HepG2 (cell line): ENCODE measurements at regions not wholly inside any gene's neighbourhood (a gene's known extent, or its start where the extent isn't known, plus 50 kb on each side); places are given as distances from the start of the nearest gene placed in this dataset.

Experiments
- ATAC-seq: fragments of 200-7000 bp; cut with Tn5 transposase; 3 replicates; pipeline ENCODE4 v1.9.1; 2020; ENCODE audit warnings: mild to moderate bottlenecking, moderate library complexity
- BruUV-seq: library from RNA; stranded (reverse); fragments of 400-500 nt; replicated peaks from 2 replicates; lab custom pipeline; 2021; lab: Mats Ljungman, UMichigan
- CTCF ChIA-PET: fragments of 300-600 bp; formaldehyde crosslinking; extraction: SDS; loops from one replicate; lab custom pipeline; 2021; ENCODE audit warnings: low total read pairs, inconsistent platforms, low intra/inter-chr PET ratio; lab: Yijun Ruan, JAX
- POLR2A ChIA-PET: fragments of 350-600 bp; sonication (Branson Sonifier 250); formaldehyde crosslinking; loops from one replicate; lab custom pipeline; 2020; ENCODE audit warnings: antibody characterized with exemption, inconsistent platforms; lab: Yijun Ruan, JAX
- DNase-seq: peaks from one replicate; pipeline ENCODE4 v3.0.0-alpha.2; 2015; ENCODE audit warnings: low spot score
- FAIRE-seq: peaks from 3 replicates; lab custom pipeline; 2011; peaks lifted over from hg19 to GRCh38; lab: Jason Lieb, UNC
- H2AFZ ChIP-seq: one replicate; pipeline ENCODE4 v1.6.1; 2011; ENCODE audit warnings: low read length, inconsistent platforms
- H3K27ac ChIP-seq: fragments of 300-600 bp; 3 replicates; pipeline ENCODE4 v1.8.0; 2011; ENCODE audit warnings: mixed run types, mild to moderate bottlenecking, mixed read lengths, low read length, inconsistent platforms; ENCODE audit not compliant: insufficient read depth; ENCODE audit errors: extremely low read length
- H3K27me3 ChIP-seq, 2 experiments: fragments of 200-600 bp in 1 of 2; 2 replicates in 1 of 2; 3 replicates in 1 of 2; pipeline versions ENCODE4 v1.6.0 to v1.8.0; 2011; ENCODE audit warnings: low read length in 2 of 2, mild to moderate bottlenecking in 2 of 2, moderate library complexity in 2 of 2, inconsistent platforms in 1 of 2; ENCODE audit not compliant: insufficient read depth in 2 of 2, control insufficient read depth in 1 of 2
- H3K36me3 ChIP-seq, 2 experiments: fragments of 200-600 bp in 1 of 2; replicated peaks in 1 of 2; 2 replicates in 1 of 2; 3 replicates in 1 of 2; pipeline versions ENCODE4 v1.5.1 to v1.8.0; 2011; ENCODE audit warnings: low read length in 2 of 2, inconsistent platforms in 1 of 2; ENCODE audit not compliant: insufficient read depth in 2 of 2, control insufficient read depth in 1 of 2
- H3K4me1 ChIP-seq: 2 replicates; pipeline ENCODE4 v1.5.1; 2012; ENCODE audit warnings: low read length, inconsistent platforms; ENCODE audit not compliant: insufficient read depth
- H3K4me2 ChIP-seq: 2 replicates; pipeline ENCODE4 v1.6.0; 2011; ENCODE audit warnings: low read depth, low read length, inconsistent platforms
- H3K4me3 ChIP-seq, 3 experiments: fragments of 200-600 bp in 1 of 3; sonication (generic), shearing (Covaris generic) in 1 of 3; replicated peaks in 1 of 3; 2 replicates each; pipeline ENCODE4 v1.5.1; 2011 to 2016; ENCODE audit warnings: low read length in 3 of 3, inconsistent platforms in 2 of 3, low read depth in 2 of 3, mild to moderate bottlenecking in 2 of 3, control low read depth in 1 of 3, mixed read lengths in 1 of 3; ENCODE audit not compliant: insufficient read depth in 1 of 3
- H3K79me2 ChIP-seq: one replicate; pipeline ENCODE4 v1.6.1; 2011; ENCODE audit warnings: low read length, inconsistent platforms; ENCODE audit not compliant: insufficient read depth
- H3K9ac ChIP-seq: 2 replicates; pipeline ENCODE4 v1.6.0; 2011; ENCODE audit warnings: mild to moderate bottlenecking, low read depth, low read length, inconsistent platforms; ENCODE audit not compliant: insufficient read depth
- H3K9me3 ChIP-seq: 2 replicates; pipeline ENCODE4 v1.5.1; 2012; ENCODE audit warnings: mild to moderate bottlenecking, low read length
- H4K20me1 ChIP-seq: 2 replicates; pipeline ENCODE4 v1.6.0; 2011; ENCODE audit warnings: inconsistent platforms, mild to moderate bottlenecking, low read length, moderate library complexity; ENCODE audit not compliant: insufficient read depth
- BATF2 ChIP-seq: sonication (generic); formaldehyde crosslinking; IDR thresholded peaks from 2 replicates; pipeline ENCODE4 v1.8.0; 2022; ENCODE audit warnings: mild to moderate bottlenecking, missing genetic modification reagents, moderate library complexity
- CEBPG ChIP-seq: IDR thresholded peaks from 2 replicates; pipeline ENCODE4 v1.6.1; 2016
- GLMP ChIP-seq: sonication (generic); formaldehyde crosslinking; IDR thresholded peaks from 2 replicates; pipeline ENCODE4 v1.9.0; 2021; ENCODE audit warnings: missing genetic modification reagents, mild to moderate bottlenecking, borderline replicate concordance
- KDM5B ChIP-seq: sonication (generic); formaldehyde crosslinking; IDR thresholded peaks from 2 replicates; pipeline ENCODE4 v1.4.0; 2020; ENCODE audit warnings: missing genetic modification reagents, mild to moderate bottlenecking, borderline replicate concordance
- SMYD3 ChIP-seq: sonication (generic); formaldehyde crosslinking; IDR thresholded peaks from 2 replicates; pipeline ENCODE4 v1.8.1; 2023; ENCODE audit warnings: mild to moderate bottlenecking, missing genetic modification reagents
- SP5 ChIP-seq: IDR thresholded peaks from 2 replicates; pipeline ENCODE4 v1.6.1; 2016; ENCODE audit warnings: low read depth, borderline replicate concordance
- TBP ChIP-seq: sonication (generic); formaldehyde crosslinking; IDR thresholded peaks from 2 replicates; pipeline ENCODE4 v1.5.0; 2020; ENCODE audit warnings: missing genetic modification reagents
- YEATS2 ChIP-seq: sonication (generic); formaldehyde crosslinking; IDR thresholded peaks from 2 replicates; pipeline ENCODE4 v1.4.0; 2020; ENCODE audit warnings: missing genetic modification reagents, borderline replicate concordance
- ZIK1 ChIP-seq: sonication (generic); formaldehyde crosslinking; IDR thresholded peaks from 2 replicates; pipeline ENCODE4 v1.5.0; 2020; ENCODE audit warnings: mild to moderate bottlenecking, low read depth, missing genetic modification reagents, borderline replicate concordance
- ZMAT3 ChIP-seq: sonication (generic); formaldehyde crosslinking; conservative IDR thresholded peaks from 2 replicates; pipeline ENCODE4 v1.7.0; 2021; ENCODE audit warnings: missing genetic modification reagents
- ZNF382 ChIP-seq: sonication (generic); formaldehyde crosslinking; IDR thresholded peaks from 2 replicates; pipeline ENCODE4 v1.5.0; 2020; ENCODE audit warnings: missing genetic modification reagents, mild to moderate bottlenecking, borderline replicate concordance
- ZNF670 ChIP-seq: sonication (generic); formaldehyde crosslinking; IDR thresholded peaks from 2 replicates; pipeline ENCODE4 v1.8.0; 2022; ENCODE audit warnings: mild to moderate bottlenecking, missing genetic modification reagents, borderline replicate concordance
- ZNF761 ChIP-seq: sonication (generic); formaldehyde crosslinking; conservative IDR thresholded peaks from 2 replicates; pipeline ENCODE4 v1.4.0; 2020; ENCODE audit warnings: mild to moderate bottlenecking, missing genetic modification reagents
- WGBS: methylation state at CpG from one replicate; pipeline ENCODE4 v1.1.6; 2017; ENCODE audit warnings: low lambda C conversion rate; 5-methylcytosine and 5-hydroxymethylcytosine counted together
- in situ Hi-C: cut with HindIII; loops from 2 replicates; pipeline ENCODE4 v1.10.0; 2017; ENCODE audit warnings: low pct_unique_long_range_greater_than_20kb; ENCODE audit not compliant: extremely low pct_ligation_motif_present
- intact Hi-C: fragments of 100-400 bp; cut with micrococcal nuclease; formaldehyde crosslinking; loops from one replicate; pipeline ENCODE4 v1.10.0; 2022; ENCODE audit not compliant: unreplicated experiment

GRCh38 chr11:17157761-17158160 is 50.0 kb downstream of the PIK3C2A start:
- intact Hi-C loops: no loop called here
- 96% methylated on average over 4 of the region's 4 CpGs for WGBS
- POLR2A ChIA-PET: no interaction called here

More at GRCh38 chr11:17157761-17158160, 50.0 kb downstream of the PIK3C2A start:
- Histone ChIP-seq H3K36me3 (peaks cover 4 to 35% of the 10 kb centered on the region in 2 experiments; a peak in 3 of 5 replicates), H3K4me2 (no peak overlapping the region), H3K27ac (no peak overlapping the region), H3K9ac (no peak overlapping the region), H3K4me3 (no peak overlapping the region), H3K27me3 (no peaks in the 10 kb centered on the region), H4K20me1 (peaks cover 17% of the 10 kb centered on the region; the same call in 1 of the 2 replicates), H3K4me1 (peaks cover 33% of the 10 kb centered on the region), H2AFZ (no peak overlapping the region), H3K9me3 (no peaks in the 10 kb centered on the region), H3K79me2 (peaks cover 57% of the 10 kb centered on the region)
- CTCF ChIA-PET: no interaction called here
- in situ Hi-C loops: no loop called here
- BruUV-seq: no TSS peak
- FAIRE-seq (no peak), DNase-seq (no peak), ATAC-seq (no peak)
- TF ChIP-seq BATF2 (CRISPR knock-in tag) (no peak), ZNF670 (CRISPR knock-in tag) (no peak), ZMAT3 (CRISPR knock-in tag) (no peak), TBP (CRISPR knock-in tag) (no peak), ZNF761 (CRISPR knock-in tag) (no peak), GLMP (no peak), YEATS2 (no peak), KDM5B (no peak), ZNF382 (no peak), SMYD3 (CRISPR knock-in tag) (no peak), ZIK1 (CRISPR knock-in tag) (no peak), CEBPG (CRISPR knock-in tag) (no peak), SP5 (CRISPR knock-in tag) (no peak)
